Activated gamma-delta T cell (primary cell): ENCODE measurements at regions not wholly inside any gene's neighbourhood (a gene's known extent, or its start where the extent isn't known, plus 50 kb on each side); places are given as distances from the start of the nearest gene placed in this dataset.
"Not testable (repeated sequence)": the region's sequence is repeated elsewhere in the genome, so short reads cannot be mapped to it uniquely, and the experiment has no call there.

Experiments
- DNase-seq: peaks from one replicate; lab custom pipeline; 2025; lab: John Stamatoyannopoulos, UW

DNA sequence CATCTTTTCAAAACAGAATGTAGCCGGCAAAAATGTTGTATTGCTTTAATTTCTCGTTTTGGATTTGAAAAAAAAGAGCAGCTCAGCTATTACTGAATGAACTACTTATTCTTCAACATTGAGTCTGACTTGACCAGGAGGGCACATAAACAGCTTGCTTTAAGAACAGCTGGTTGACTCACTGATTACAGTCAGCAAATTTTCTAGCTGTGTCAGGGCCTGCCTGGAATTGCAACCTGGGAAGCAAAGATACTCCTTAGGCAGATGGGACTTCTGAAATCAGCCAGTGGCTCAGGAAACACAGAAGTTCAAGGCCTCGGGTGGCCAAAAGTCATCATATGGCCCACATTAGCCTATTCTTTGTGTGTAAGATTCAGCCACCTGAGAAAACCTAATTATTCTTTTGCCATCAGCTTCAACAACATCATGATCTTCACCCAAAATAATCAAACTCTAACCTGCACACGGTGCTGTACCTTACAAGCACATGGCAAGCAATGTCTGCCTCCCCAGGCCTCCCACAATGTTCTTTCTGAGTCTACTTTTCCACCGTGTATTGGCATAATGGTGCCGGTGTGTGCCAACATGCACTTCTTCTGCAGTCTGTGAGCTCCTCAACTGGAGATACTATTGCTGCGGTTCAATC, 307.2 kb downstream of the HHIPL2 start:
- DNase-seq: no peak

DNA sequence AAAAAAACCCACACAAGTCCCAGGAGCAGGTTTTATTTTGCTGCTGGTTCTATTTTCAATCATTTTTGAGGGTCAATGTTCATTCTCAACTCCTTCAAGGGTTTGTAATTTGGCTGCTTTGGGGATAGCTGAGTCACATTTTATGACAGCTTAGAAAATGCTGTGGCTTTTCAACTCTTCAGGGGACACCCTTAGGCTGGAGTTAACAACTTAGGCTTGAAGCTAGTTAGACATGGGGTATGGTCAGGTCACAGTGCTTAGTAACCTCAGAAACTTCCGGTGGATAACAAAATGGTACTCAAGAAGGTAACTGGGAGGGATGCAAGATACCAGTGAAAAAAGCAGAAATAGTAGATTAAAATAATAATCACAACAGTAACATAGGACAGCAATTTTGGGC, 308.8 kb downstream of the HHIPL2 start:
- no peak for DNase-seq

DNA sequence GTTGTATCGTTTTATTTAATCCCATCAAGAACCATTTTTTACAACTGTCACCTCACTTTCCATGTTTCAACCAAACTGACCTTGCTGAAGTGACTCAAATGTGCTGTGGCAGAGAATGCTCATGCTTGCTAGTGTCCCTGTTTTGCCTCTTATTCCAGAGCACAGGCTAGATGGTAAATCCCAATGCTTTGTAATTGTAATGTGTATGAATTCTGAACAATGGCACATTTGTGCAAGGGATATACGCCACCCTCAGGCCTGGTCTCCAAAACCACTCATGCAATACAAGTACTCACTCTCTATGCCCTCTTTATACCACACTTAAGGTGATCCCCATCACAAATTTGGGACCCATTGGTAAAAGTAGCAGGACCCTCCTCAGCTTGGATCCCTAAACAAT, 313.6 kb downstream of the HHIPL2 start:
- no peak for DNase-seq

DNA sequence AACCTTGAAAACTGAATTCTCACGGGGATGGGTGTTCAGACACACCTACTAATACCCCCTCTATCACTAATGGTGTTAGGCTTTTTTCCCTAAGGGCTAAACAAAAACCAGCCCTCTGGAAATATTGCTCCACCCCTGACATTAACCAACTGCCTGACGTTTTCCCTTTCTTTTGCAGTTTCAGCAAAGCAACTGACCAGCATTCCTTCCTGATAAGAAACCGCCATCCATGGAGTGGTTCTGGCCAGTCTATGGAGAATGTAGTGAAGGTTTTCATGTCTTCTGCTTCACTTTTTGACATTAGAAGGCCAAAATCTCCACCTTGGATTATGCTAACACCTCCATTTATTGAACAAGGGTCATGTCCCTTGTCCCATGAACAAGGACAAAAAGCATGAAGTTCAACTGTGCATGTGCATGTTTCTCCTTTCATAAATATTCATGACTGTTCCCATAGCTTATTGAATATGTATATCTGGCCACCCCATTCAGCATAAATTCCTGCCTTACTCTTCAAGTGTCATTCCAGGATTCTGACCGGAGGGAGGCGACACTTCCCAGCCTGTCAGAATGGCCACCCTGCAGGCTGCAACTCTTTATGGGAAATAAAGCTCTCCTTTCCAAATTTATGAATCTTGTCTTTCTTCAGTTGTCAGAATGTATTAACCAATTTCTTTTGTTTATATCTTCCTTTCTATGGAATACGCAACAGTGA, 314.3 kb downstream of the HHIPL2 start:
- no peak for DNase-seq

DNA sequence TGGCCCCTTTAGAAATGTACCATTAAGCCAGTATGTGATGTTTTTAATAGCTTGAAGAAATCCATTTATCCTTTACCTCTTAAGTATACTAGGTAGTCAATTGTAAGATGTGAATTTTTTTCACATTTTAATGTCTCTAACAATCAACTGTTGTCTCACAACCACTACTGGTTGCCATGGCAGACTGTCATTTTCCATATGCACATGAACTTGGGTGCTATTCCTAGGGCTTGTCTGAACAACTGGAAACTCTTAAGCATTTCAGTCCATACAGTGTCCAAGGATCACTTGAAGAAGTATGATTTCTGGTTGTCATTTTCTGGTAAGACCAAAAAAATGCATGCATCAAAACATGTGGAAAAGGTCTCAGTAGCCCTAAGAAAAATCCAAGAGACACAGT, 315.1 kb downstream of the HHIPL2 start:
- DNase-seq: no peak

DNA sequence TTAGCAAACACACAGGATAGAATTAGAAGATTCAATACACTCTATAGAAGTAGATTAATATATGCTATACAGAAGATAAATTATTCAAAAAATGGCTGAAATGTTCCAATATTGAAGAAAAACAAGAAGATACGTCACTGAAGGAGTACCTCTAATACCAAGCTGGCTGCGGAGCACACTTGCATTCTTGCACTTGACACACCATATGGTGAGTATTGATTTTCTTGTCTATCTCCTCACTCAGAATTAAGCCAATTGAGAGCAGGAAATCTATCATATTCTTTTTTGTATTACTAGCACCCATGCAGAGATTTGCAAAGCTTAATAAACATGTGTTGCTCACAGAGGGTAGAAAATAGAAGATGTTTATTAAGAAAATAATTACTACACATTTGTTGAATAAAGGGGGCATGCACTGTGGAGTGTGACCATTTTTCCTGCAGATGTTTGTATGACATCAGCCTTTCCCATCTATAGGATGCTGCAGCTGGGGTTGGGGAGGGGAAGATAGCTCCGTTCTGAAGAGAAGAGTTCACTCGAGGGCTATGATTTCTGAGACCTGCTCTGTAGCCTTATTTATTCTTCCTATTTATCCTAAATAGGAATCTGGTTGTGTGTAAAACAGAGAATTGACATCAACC, 318.1 kb downstream of the HHIPL2 start:
- DNase-seq: no peak

DNA sequence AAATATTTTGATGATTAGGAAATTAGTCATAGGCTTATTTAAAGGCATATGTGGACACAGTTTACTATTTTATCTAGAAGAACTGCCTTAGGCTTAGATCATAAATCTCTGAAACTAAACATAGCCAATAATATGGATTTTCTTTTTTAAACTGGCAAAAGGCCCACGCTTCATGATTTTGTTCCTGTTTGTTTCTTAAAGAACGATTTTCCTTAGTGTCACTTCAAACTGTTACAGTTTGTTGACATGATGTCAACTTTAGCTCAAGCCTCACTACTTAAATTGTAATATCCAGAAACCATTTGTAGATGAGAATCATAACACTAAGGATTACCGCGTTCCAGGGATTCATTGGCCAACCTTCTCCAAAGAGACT, 322.6 kb downstream of the HHIPL2 start:
- no peak for DNase-seq

DNA sequence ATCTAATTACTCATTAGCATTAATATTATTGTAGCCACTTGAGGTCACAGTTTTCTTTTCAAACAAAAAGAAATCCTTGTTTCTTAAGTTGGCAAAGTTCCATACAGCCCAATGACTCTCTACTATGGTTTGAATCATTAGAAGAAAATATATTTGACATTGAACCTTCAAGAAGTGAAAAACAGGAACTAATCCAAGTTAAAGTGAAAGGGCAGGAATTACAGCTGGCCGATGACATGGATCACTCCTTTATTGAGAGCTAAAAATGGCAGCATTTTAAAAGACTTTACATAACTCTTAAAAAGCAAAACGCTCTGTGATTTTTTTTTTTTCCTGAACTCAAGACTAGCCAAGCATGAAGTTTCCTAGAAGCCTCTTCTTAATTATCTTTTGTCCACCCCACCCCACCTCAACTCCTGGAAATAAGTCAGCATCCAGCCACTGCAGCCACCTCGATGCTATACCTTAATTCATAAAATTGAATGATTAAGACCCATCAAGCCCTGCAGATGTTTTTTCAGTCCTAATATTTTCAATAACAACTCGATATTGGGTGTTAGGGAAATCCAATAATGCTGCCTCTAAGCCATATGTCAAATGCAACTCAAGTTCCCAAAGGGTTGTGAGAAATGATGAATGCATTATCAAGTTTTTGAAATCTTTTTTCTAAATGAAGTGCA, 323.1 kb downstream of the HHIPL2 start:
- DNase-seq: no peak

DNA sequence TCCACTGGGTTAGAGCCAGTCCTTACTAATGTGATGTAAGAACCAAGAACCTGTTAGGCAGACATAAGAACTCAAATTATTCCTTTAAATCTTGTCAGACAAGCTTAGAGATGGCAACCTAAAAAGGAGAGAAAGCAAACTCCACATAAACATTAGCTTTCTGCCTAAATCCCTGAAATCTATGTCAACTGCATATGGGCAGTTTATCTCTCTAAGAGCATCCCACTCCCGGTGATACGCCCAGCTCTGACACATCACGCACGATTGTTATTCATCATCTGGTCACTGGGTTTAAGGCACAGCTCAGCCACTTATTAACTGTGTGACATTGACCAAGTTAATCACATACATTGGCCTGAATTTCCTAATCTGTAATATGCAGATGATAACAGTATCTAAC, 323.7 kb downstream of the HHIPL2 start:
- DNase-seq: no peak

DNA sequence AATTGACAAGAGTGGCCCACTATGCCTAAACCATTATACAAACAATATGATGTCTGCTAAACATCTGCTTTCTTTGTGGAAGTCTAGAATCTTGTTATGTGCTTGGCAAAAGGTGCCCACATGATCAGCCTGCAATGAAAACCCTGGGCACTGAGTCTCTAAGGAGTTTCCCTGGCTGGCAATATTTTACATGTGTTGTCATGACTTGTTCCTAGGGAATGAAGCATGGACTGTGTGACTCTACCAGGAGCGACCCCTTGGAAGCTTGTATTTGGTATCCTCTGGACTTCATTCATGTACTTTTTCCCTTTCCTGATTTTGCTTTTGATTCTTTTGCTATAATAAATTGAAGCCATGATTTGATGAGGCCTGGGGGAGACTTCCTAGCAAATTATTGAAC, 324.9 kb downstream of the HHIPL2 start:
- DNase-seq: no peak

DNA sequence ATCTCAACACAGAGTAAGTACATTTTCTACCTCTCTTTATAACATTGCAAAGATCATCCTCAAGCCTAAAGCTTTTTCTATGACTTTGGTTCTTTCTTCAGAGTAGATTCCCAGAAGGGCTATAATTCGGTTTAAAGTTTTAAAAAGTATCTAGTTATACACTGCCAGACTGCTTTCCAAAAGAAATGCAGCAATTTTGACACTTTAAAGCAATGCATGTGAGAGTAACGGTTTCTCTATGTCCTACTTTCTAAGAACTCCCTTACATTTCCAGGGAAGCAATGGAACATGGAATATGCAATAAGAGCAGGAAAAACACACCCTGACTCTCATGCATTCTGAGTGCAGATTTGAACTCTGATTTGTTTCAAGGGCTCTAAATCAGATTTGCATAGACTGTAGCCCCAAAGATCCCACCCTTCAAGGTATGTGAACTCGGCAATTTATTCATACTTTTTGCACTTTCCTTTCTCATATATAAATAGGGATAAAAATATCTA, 331.6 kb downstream of the HHIPL2 start:
- no peak for DNase-seq

DNA sequence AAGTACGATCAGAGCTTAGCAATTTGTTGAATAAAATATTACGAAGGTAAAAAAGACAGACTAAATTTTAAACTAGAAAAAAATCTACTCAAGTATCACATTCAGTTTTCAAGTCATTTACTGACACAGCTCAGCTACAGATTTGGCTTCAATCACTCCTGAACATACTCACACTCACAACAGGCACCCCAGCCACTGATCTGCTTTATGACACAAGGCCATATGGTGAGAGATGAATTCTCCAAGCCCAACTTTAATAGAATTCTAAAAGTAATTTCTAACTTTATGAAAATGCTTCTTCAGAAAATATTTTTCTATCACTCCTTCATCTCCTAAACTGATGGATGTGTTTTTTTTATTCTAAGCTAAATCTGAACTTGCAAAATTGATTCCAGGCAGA, 337.1 kb downstream of the HHIPL2 start:
- DNase-seq: no peak

DNA sequence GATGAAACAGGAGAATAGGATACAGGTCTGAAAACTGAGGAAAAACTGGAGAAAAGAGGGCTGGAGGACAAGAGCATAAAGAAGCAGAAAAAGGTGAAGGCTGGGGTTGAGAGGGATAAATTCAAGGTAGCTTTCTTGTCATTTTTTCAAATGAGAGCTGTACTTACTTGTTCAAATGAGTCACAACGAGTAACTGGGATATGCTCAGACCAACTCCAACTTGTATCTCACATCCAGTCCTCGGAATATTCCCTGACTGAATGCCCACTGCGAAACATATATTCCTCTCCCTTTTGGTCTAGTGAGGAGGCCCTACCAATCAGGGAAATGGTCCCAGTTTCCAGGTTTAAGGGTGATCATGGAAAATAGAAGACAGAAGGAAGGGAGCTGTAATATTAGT, 343.4 kb downstream of the HHIPL2 start:
- no peak for DNase-seq

DNA sequence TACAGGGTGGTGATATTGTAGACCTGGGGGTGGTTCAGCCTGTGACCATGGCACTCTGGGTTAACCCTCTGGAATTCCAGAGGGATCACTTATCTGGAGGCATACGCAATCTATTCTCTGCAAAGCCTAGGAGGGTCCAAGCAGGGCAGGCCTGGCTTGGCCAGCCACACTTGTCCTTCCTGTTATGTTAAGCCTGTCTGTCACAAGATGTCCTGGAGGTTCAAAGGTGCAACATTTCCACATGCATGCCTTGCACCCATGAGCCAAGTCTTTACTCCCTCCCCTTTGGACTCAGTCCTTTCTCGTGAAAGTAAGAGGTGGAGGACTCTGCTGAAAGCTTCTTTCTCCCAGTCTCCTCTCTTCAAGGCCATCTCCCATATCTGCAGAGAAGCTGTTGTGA, 345.1 kb downstream of the HHIPL2 start:
- DNase-seq: no peak

DNA sequence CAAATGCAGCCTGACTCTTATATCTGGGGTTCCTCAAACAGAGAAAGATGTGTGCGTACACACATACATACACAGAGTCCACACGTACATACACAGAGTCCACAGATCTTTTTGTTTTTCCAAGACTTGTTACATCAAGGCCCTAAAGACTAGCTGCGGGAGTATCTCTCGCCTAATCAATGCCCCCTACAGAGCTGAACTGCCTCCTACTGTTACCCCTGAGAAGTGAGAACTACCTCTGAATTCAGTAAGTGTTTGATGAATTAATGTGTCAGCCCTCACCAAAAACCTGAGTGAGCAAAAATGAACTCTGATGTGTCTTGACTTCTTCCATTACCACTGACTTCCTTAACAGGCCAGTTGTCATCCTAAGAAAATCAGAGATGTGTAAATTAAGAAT, 351.2 kb downstream of the HHIPL2 start:
- DNase-seq: no peak

DNA sequence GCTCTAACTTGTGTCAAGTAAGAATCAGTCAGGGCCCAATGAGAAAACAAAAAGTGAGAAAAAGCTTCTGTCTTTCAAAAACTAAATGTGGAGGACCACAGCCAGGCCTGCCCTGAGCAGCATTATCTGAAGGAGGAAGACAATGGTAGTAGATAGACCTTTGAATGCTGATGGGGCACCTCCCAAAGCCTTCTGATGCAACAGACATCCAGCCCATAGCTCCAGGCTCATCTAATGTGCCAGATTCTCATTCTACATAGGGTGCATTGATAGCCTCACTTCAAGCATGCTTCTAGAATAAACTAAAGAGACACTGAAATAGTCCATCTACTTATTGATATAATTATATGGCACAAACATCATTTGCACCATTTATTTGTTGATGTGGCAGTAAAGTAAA, 351.6 kb downstream of the HHIPL2 start:
- no peak for DNase-seq

DNA sequence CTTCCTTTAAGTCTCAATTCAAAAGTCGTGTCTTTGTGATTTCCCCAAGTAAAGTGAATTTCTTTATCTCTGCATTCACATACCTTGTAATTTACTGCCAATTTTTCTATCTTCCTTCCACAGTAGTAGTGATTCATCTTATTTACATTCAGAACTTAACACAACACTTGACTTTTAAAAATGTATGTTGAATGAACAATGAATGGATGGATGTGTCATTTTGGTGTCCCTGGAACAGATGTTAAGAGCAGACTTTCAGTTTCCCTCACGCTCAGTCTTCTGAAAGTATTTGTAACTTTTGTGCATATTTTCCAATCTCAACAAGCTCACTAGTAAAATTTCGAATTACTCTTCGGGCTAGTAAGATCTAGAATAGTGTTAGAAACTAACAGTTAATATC, 352.0 kb downstream of the HHIPL2 start:
- no peak for DNase-seq

DNA sequence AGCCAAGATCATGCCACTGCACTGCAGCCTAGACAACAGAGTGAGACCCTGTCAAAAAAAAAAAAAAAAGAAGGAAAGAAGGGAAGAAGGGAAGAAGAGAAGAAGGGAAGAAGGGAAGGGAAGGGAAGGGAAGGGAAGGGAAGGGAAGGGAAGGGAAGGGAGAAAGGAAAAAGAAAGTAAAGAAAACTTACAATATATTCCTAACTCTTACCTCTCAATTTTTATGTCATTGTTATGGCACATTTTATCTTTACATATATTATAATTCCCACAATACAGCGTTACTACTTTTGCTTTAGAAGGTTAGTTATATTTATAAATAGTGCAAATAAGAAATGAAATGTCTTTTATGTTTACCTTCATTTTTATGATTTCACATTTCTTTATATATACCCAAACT, 358.7 kb downstream of the HHIPL2 start:
- no peak for DNase-seq

DNA sequence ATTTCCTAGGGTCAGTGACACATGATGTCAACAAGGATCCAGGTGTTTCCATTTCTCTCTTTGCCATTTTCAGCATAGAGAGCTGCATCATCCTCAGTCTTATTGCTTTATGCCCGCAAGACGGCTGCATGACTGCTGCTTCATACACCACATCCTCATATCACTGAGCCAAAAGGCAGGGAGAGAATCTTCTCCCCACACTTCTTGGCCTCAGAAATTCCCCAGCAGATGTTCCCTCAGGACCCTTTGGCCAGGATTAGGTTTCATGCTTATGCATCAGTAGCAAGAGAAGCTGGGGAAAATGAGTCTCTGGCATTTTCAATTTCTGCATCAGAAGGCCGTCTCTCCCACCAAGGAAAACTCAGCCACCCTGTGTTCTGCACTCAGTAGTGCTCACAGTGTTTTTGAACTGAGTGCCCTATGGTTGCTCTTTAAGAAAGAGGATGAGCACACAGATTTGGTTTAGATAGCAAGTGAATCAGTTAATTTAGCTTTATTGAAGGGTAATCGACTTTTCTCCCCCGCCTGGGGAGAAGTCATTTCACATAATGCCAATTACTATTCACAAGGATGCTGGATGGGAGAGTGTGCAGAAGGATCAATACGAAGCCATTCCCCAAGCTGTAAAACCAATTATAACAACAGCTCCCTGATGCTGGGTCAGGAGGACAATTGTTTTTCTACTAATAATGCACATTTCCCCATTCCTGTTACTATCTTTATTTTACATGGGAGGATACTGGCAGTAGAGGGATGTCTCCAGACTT, 360.2 kb downstream of the HHIPL2 start:
- no peak for DNase-seq

DNA sequence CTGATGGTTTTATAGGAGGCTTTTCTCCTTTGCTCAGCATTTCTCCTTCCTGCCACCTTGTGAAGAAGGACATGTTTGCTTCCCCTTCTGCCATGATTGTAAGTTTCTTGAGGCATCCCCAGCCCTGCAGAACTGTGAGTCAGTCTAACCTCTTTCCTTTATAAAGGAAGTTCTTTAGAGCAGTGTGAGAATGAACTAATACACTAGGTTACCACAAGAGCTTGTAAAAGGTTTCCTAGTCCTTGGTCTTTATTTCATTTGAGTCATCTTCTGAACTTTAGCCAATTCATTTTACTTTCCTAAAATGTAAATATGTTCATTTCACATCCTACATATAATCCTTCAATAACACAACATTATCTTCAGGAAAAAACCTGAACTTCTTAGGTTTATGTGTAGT, 365.3 kb downstream of the HHIPL2 start:
- DNase-seq: no peak

DNA sequence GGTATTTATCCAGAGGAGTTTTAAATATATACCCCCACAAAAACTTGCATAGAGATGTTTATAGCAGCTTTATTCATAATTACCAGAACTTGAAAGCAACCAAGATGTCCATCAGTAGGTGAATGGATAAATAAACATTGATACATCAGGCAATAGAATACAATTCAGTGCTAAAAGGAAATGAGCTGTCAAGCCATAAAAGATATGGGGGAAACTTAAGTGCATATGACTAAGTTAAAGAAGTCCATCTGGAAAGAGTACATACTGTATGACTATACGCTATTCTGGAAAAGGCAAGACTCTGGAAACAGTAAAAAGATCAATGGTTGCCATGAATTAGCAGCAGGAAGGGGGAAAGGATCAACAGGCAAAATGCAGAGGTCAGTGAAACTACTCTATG, 366.7 kb downstream of the HHIPL2 start:
- no peak for DNase-seq

DNA sequence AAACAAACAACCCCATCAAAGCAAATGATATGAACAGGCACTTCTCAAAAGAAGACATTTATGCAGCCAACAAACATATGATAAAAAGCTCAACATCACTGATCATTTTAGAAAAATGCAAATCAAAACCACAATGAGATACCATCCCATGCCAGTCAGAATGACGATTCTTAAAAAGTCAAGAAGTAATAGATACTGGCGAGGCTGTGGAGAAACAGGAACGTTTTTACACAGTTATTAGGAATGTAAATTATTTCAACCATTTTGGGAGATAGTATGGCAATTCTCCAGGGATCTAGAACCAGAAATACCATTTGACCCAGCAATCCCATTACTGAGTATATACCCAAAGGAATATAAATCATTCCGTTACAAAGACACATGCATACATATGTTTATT, 370.4 kb downstream of the HHIPL2 start:
- not testable (repeated sequence) for DNase-seq
